Osteoblast (primary cell): ENCODE measurements at regions not wholly inside any gene's neighbourhood (a gene's known extent, or its start where the extent isn't known, plus 50 kb on each side); places are given as distances from the start of the nearest gene placed in this dataset.

Source experiments
- DNase-seq: peaks from one replicate; pipeline ENCODE4 v3.0.0; 2011; ENCODE audit warnings: low spot score, mixed read lengths; ENCODE audit not compliant: insufficient read length; ENCODE audit errors: missing footprints
- H2AFZ ChIP-seq: 2 replicates; pipeline ENCODE4 v1.6.0; 2011; ENCODE audit warnings: mild to moderate bottlenecking, low read length
- H3K27ac ChIP-seq: 2 replicates; pipeline ENCODE4 v1.5.1; 2011; ENCODE audit warnings: mild to moderate bottlenecking, low read depth, low read length, moderate library complexity
- H3K27me3 ChIP-seq: 2 replicates; pipeline ENCODE4 v1.6.0; 2012; ENCODE audit warnings: mild to moderate bottlenecking, control low read depth, inconsistent platforms, low read length, moderate library complexity; ENCODE audit not compliant: insufficient read depth
- H3K36me3 ChIP-seq: 2 replicates; pipeline ENCODE4 v1.5.1; 2011; ENCODE audit warnings: mild to moderate bottlenecking, low read length, control low read depth, moderate library complexity; ENCODE audit not compliant: insufficient read depth
- H3K4me1 ChIP-seq: 2 replicates; pipeline ENCODE4 v1.5.1; 2011; ENCODE audit warnings: mild to moderate bottlenecking, low read length, control low read depth, moderate library complexity; ENCODE audit not compliant: insufficient read depth
- H3K4me2 ChIP-seq: 2 replicates; pipeline ENCODE4 v1.6.0; 2011; ENCODE audit warnings: mild to moderate bottlenecking, low read length; ENCODE audit not compliant: insufficient read depth
- H3K4me3 ChIP-seq: fragments of 200-600 bp; sonication (generic); 3 replicates; pipeline ENCODE4 v1.5.1; 2012; ENCODE audit warnings: mild to moderate bottlenecking, low read length, inconsistent platforms; ENCODE audit not compliant: insufficient read depth
- H3K79me2 ChIP-seq: 2 replicates; pipeline ENCODE4 v1.6.0; 2012; ENCODE audit warnings: mild to moderate bottlenecking, low read length, control low read depth, inconsistent platforms; ENCODE audit not compliant: insufficient read depth
- H3K9me3 ChIP-seq: 2 replicates; pipeline ENCODE4 v1.5.1; 2011; ENCODE audit warnings: low read depth, low read length, control low read depth
- H4K20me1 ChIP-seq: 2 replicates; pipeline ENCODE4 v1.6.0; 2012; ENCODE audit warnings: mild to moderate bottlenecking, low read length, control low read depth; ENCODE audit not compliant: insufficient read depth
- CTCF ChIP-seq: IDR thresholded peaks from 2 replicates; pipeline ENCODE4 v1.5.1; 2011; ENCODE audit warnings: mild to moderate bottlenecking, low read depth, low read length, moderate library complexity; ENCODE audit errors: extremely low read depth

DNA sequence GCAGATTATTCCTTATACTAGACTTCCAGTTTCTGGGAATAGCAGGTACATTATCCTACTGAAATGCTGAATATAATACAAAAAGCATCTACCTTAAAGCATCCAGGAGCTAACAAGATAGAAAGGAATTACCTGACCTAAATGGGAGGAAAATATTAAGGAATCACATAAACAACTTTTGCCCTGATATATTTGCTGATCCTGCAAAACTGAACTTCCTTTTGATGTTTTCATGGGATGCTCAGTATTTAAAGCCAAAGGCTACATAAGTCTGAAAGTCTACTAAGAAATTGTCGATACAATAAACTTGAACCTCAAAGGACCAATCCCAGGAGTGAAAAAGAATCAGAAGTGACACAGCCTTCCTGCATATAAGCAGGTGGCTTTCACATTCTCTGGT is 85.6 kb upstream of the C1orf21 start:
- H3K36me3 ChIP-seq = no peaks in the 10 kb centered on the region
- no peak overlapping the region for H3K27ac ChIP-seq
- no peak overlapping the region for H3K4me3 ChIP-seq
- H3K4me1 ChIP-seq = peaks cover 43% of the 10 kb centered on the region
- no peaks in the 10 kb centered on the region for H3K79me2 ChIP-seq
- no peaks in the 10 kb centered on the region for H3K27me3 ChIP-seq
- no peak overlapping the region for H2AFZ ChIP-seq
- no peak overlapping the region for H3K4me2 ChIP-seq
- no peaks in the 10 kb centered on the region for H4K20me1 ChIP-seq
- DNase-seq = no peak
- no peaks in the 10 kb centered on the region for H3K9me3 ChIP-seq
- TF ChIP-seq CTCF = no peak

- no peak overlapping the region for H3K27ac ChIP-seq
- TF ChIP-seq CTCF = no peak
- no peaks in the 10 kb centered on the region for H3K36me3 ChIP-seq
- H3K79me2 ChIP-seq = no peaks in the 10 kb centered on the region
- no peaks in the 10 kb centered on the region for H3K27me3 ChIP-seq
- H3K4me2 ChIP-seq = no peak overlapping the region
- no peak overlapping the region for H3K4me3 ChIP-seq
- H4K20me1 ChIP-seq = no peaks in the 10 kb centered on the region
- H3K9me3 ChIP-seq = no peaks in the 10 kb centered on the region
- no peak for DNase-seq
- peaks cover 32% of the 10 kb centered on the region for H3K4me1 ChIP-seq
- H2AFZ ChIP-seq = no peak overlapping the region
Observed at GRCh38 chr1:184302346-184302745, 84.5 kb upstream of the C1orf21 start.

- no peak for DNase-seq
- no peak overlapping the region for H3K4me2 ChIP-seq
Observed at GRCh38 chr1:184310157-184310819, 76.5 kb upstream of the C1orf21 start.

DNA sequence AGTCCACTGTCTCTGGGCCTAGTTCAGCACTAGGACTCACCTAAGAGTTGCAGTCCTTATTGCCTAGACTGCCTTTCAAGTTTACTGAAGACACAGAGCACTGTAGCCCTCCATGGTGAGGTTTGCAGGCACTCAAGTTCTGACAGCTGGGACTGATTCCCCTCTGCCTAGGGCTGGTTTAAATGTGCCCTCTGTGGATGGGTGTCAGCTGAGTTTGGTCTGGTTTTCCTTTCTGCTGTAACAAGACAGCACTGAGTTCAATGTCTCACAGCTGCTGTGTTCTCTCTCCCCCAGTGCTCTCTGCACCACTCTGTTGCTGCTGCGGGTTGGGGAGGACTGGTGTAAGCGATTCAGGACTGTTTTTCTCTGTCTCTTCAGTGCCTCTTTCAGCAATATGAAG is 75.2 kb upstream of the C1orf21 start:
- Histone ChIP-seq H3K36me3 (no peaks in the 10 kb centered on the region), H3K4me2 (no peak overlapping the region), H3K79me2 (no peaks in the 10 kb centered on the region), H3K9me3 (no peaks in the 10 kb centered on the region), H3K27ac (no peak overlapping the region), H2AFZ (peak overlapping the region; percentile 33), H3K27me3 (no peaks in the 10 kb centered on the region), H3K4me1 (no peaks in the 10 kb centered on the region), H4K20me1 (no peaks in the 10 kb centered on the region), H3K4me3 (no peak overlapping the region)
- no peak for TF ChIP-seq CTCF
- DNase-seq = no peak

More at GRCh38 chr1:184310157-184310819, 76.5 kb upstream of the C1orf21 start:
- H3K4me3 ChIP-seq = no peak overlapping the region
- no peak for TF ChIP-seq CTCF
- H4K20me1 ChIP-seq = no peaks in the 10 kb centered on the region
- peak overlapping the region; percentile 15 for H2AFZ ChIP-seq
- no peaks in the 10 kb centered on the region for H3K36me3 ChIP-seq
- H3K9me3 ChIP-seq = no peaks in the 10 kb centered on the region
- H3K27me3 ChIP-seq = no peaks in the 10 kb centered on the region
- no peaks in the 10 kb centered on the region for H3K79me2 ChIP-seq
- H3K27ac ChIP-seq = no peak overlapping the region
- no peaks in the 10 kb centered on the region for H3K4me1 ChIP-seq
